Upper lobe of right lung (tissue), 1 donor: ENCODE measurements at regions not wholly inside any gene's neighbourhood (a gene's known extent, or its start where the extent isn't known, plus 50 kb on each side); places are given as distances from the start of the nearest gene placed in this dataset.

Experiments used
- ATAC-seq: fragments of 200-7000 bp; cut with Tn5 transposase; one replicate; pipeline ENCODE4 v1.9.1; 2020; ENCODE audit warnings: mild to moderate bottlenecking, moderate library complexity
- DNase-seq: peaks from one replicate; pipeline ENCODE4 v3.0.0-alpha.2; 2020
- H3K27ac ChIP-seq: fragments of 200-600 bp; one replicate; pipeline ENCODE4 v1.8.0; 2022
- H3K27me3 ChIP-seq: fragments of 200-600 bp; one replicate; pipeline ENCODE4 v1.8.0; 2022; ENCODE audit warnings: mild to moderate bottlenecking
- H3K36me3 ChIP-seq: fragments of 200-600 bp; one replicate; pipeline ENCODE4 v1.8.0; 2022
- H3K4me1 ChIP-seq: fragments of 200-600 bp; one replicate; pipeline ENCODE4 v1.8.0; 2022
- H3K4me3 ChIP-seq: fragments of 200-600 bp; one replicate; pipeline ENCODE4 v1.8.0; 2022; ENCODE audit warnings: mild to moderate bottlenecking
- H3K9me3 ChIP-seq: fragments of 200-600 bp; one replicate; pipeline ENCODE4 v1.8.0; 2022
- intact Hi-C: fragments of 100-400 bp; cut with DNase I; formaldehyde crosslinking; loops from one replicate; pipeline ENCODE4 v1.11.0; 2022
- TF ChIP-seq, protein P1 (sequence below): fragments of 200-600 bp; IDR thresholded peaks from one replicate; pipeline ENCODE4 v1.8.0; 2022; ENCODE audit warnings: antibody characterized with exemption
- donor health status: DM: no; HTN: yes; CAD: no; lungs with severe emphysema.

DNA sequence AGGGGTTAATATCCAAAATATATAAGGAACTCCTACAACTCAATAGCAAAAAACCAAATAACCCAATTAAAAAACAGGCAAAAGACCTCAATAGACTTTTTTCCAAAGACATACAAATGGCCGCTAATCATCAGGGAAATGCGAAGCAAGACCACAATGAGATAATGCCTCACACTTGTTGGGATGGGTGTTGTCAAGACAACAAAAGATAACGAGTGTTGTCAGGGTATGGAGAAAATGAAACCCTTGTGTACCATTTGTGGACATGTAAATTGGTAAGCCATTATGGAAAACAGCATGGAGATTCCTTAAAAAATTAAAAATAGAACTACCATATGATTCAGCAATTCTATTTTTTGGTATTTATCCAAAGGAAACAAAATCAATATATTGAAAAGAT, 620.2 kb downstream of the ACTL7B start:
- H3K36me3 ChIP-seq = no peaks in the 10 kb centered on the region
- no peaks in the 10 kb centered on the region for H3K9me3 ChIP-seq
- intact Hi-C loops = no loop called here
- H3K27ac ChIP-seq = no peak overlapping the region
- no peak overlapping the region for H3K4me3 ChIP-seq
- TF ChIP-seq, protein P1, sequence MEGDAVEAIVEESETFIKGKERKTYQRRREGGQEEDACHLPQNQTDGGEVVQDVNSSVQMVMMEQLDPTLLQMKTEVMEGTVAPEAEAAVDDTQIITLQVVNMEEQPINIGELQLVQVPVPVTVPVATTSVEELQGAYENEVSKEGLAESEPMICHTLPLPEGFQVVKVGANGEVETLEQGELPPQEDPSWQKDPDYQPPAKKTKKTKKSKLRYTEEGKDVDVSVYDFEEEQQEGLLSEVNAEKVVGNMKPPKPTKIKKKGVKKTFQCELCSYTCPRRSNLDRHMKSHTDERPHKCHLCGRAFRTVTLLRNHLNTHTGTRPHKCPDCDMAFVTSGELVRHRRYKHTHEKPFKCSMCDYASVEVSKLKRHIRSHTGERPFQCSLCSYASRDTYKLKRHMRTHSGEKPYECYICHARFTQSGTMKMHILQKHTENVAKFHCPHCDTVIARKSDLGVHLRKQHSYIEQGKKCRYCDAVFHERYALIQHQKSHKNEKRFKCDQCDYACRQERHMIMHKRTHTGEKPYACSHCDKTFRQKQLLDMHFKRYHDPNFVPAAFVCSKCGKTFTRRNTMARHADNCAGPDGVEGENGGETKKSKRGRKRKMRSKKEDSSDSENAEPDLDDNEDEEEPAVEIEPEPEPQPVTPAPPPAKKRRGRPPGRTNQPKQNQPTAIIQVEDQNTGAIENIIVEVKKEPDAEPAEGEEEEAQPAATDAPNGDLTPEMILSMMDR = no peak
- H3K4me1 ChIP-seq = no peaks in the 10 kb centered on the region
- DNase-seq (no peak), ATAC-seq (no peak)
- H3K27me3 ChIP-seq = no peaks in the 10 kb centered on the region

DNA sequence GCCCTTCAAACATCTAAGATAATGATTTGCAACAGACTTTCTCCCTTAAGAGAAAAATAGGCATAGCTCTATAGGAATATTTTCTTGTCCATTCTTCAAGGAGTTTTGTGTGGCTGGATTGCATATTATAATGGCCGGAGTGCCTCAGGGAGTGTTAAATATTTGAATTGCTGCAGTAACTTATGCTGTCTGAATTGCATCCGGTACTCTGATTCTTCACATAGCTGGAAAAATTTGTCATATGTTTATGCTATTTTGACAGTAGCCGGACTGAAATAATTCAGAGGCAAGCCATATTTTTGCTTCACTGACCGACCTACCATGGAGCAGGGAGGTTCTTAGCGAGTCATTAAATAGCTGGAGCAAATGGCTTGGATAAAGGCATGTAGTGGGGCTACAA, 621.0 kb downstream of the ACTL7B start:
- Histone ChIP-seq H3K36me3 (no peaks in the 10 kb centered on the region), H3K4me1 (no peaks in the 10 kb centered on the region), H3K27me3 (no peaks in the 10 kb centered on the region), H3K4me3 (no peak overlapping the region), H3K9me3 (no peaks in the 10 kb centered on the region), H3K27ac (no peak overlapping the region)
- ATAC-seq (no peak), DNase-seq (no peak)
- intact Hi-C loops = no loop called here
- TF ChIP-seq, protein P1 = no peak

DNA sequence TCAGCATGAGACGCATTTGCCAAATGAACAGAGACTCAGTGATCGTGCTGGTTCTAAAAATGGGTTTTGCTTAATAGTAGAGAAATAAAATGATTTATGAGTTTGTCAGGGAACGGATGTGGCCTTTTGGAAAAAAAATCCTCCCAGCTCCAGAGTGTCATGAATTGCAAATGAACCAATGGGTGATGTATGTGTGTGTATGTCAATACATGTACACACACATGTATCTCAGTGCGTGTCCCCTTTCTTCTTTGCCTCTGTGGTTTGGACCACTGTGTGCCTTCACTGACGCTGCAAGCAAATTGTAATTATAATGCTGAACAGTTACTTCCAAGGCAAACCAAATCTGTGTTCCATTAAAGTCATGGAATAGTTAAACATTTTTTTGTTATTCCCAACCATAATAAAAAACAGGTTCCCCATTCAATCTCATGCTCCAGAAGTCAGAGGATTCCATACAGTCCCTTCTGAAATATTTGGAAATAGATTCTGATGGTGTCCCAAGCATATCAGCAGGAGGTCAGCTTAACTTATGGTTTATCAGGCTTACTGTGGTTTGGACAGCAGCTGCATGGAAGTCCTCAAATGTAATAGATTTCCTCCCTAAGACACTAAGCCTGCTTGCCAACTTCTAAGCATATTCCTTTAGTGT, 630.5 kb downstream of the ACTL7B start:
- DNase-seq (no peak), ATAC-seq (no peak)
- H3K27me3 ChIP-seq = no peaks in the 10 kb centered on the region

DNA sequence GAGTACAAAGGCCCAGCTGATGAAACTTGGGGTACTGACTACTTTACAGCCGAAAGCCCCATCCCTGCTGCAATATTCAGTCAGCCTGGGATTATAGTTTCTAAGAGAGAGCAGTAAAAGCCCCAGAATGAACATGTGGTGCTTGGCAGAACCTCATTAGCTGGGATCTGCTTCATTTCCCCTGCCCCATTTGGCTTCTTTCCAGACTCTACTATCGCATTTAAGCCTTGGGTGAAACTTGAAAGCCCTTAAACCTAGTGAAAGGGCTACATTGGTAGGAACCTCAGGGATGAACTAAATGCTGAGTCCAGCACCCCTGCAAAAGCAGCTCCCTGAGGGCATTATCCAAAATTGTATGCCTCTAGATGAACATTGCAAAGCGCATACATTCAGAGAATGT, 631.1 kb downstream of the ACTL7B start:
- no peaks in the 10 kb centered on the region for H3K9me3 ChIP-seq
- H3K4me1 ChIP-seq = no peaks in the 10 kb centered on the region
- TF ChIP-seq, protein P1 = no peak
- ATAC-seq (no peak), DNase-seq (no peak)
- no peak overlapping the region for H3K4me3 ChIP-seq
- no peaks in the 10 kb centered on the region for H3K36me3 ChIP-seq
- no peak overlapping the region for H3K27ac ChIP-seq
- no peaks in the 10 kb centered on the region for H3K27me3 ChIP-seq
- intact Hi-C loops = no loop called here

More for the DNA sequence above, 630.5 kb downstream of the ACTL7B start:
- intact Hi-C loops = no loop called here
- H3K4me1 ChIP-seq = no peaks in the 10 kb centered on the region
- no peak overlapping the region for H3K4me3 ChIP-seq
- no peaks in the 10 kb centered on the region for H3K36me3 ChIP-seq
- TF ChIP-seq, protein P1 = no peak
- H3K27ac ChIP-seq = no peak overlapping the region
- no peaks in the 10 kb centered on the region for H3K9me3 ChIP-seq

DNA sequence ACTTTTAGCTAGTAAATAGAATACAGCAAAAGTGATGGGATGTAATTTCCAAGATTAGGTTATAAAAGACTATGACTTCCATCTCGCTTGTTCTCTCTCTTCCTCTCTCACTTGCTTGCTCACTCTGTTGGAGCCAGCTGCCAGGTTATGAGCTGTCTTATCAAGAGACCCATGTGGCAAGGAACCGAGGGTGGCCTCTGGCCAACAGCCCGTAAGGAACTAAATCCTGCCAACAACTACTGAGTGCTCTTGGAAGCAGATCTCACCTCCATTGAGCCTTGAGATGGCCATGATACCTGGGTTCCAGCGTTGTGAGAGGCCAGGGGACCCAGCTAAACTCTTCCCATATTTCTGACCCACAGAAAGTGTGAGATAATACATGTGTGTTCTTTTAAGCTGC, 636.1 kb downstream of the ACTL7B start:
- no peaks in the 10 kb centered on the region for H3K4me1 ChIP-seq
- ATAC-seq = no peak
- H3K9me3 ChIP-seq = no peaks in the 10 kb centered on the region
- no peak for DNase-seq
- no peak overlapping the region for H3K27ac ChIP-seq
- no peaks in the 10 kb centered on the region for H3K36me3 ChIP-seq
- TF ChIP-seq, protein P1 = no peak
- H3K4me3 ChIP-seq = no peak overlapping the region
- H3K27me3 ChIP-seq = no peaks in the 10 kb centered on the region
- intact Hi-C loops = no loop called here
